PC-3 (cell line): ENCODE measurements at regions not wholly inside any gene's neighbourhood (a gene's known extent, or its start where the extent isn't known, plus 50 kb on each side); places are given as distances from the start of the nearest gene placed in this dataset.

Experiments
- ATAC-seq: fragments of 200-7000 bp; cut with Tn5 transposase; 2 replicates; pipeline ENCODE4 v1.9.1; 2020; ENCODE audit warnings: mild to moderate bottlenecking, moderate library complexity
- BruUV-seq: library from RNA; stranded (reverse); fragments of 400-500 nt; replicated peaks from 2 replicates; lab custom pipeline; 2021; lab: Mats Ljungman, UMichigan
- CTCF ChIA-PET: fragments of 300-600 bp; sonication (Branson Sonifier 250); formaldehyde crosslinking; loops from one replicate; lab custom pipeline; 2022; ENCODE audit warnings: antibody characterized with exemption; lab: Charles Lee
- POLR2A ChIA-PET: fragments of 300-600 bp; sonication (Branson Sonifier 250); formaldehyde crosslinking; loops from one replicate; lab custom pipeline; 2022; ENCODE audit warnings: antibody characterized with exemption; ENCODE audit not compliant: unreplicated experiment; lab: Charles Lee
- DNase-seq: peaks from one replicate; pipeline ENCODE4 v3.0.0-alpha.2; 2015
- H2AFZ ChIP-seq: fragments of 300-600 bp; sonication (generic); 2 replicates; pipeline ENCODE4 v1.6.0; 2016; ENCODE audit warnings: antibody characterized with exemption, low read length
- H3F3A ChIP-seq: fragments of 300-600 bp; sonication (generic); one replicate; pipeline ENCODE4 v1.6.0; 2017; ENCODE audit warnings: antibody characterized with exemption, low read length, control low read depth, mild to moderate bottlenecking; ENCODE audit not compliant: unreplicated experiment
- H3K27ac ChIP-seq: fragments of 300-600 bp; sonication (generic); 2 replicates; pipeline ENCODE4 v1.5.1; 2016; ENCODE audit warnings: mild to moderate bottlenecking, low read length
- H3K27me3 ChIP-seq: fragments of 300-600 bp; sonication (generic); 2 replicates; pipeline ENCODE4 v1.6.1; 2016; ENCODE audit warnings: low read length, mixed read lengths
- H3K36me3 ChIP-seq: fragments of 300-600 bp; sonication (generic); 2 replicates; pipeline ENCODE4 v1.6.1; 2016; ENCODE audit warnings: low read depth, mixed run types, low read length, mixed read lengths
- H3K4me1 ChIP-seq: fragments of 300-600 bp; sonication (generic); 2 replicates; pipeline ENCODE4 v1.5.1; 2016; ENCODE audit warnings: low read length; ENCODE audit not compliant: insufficient read depth
- H3K4me2 ChIP-seq: fragments of 300-600 bp; sonication (generic); 2 replicates; pipeline ENCODE4 v1.6.0; 2016; ENCODE audit warnings: low read length
- H3K4me3 ChIP-seq: fragments of 300-600 bp; sonication (generic); 2 replicates; pipeline ENCODE4 v1.5.1; 2016; ENCODE audit warnings: mild to moderate bottlenecking, low read length, mixed read lengths
- H3K79me2 ChIP-seq: fragments of 300-600 bp; sonication (generic); 2 replicates; pipeline ENCODE4 v1.6.1; 2017; ENCODE audit warnings: low read length, mixed read lengths
- H3K9ac ChIP-seq: fragments of 300-600 bp; sonication (generic); 2 replicates; pipeline ENCODE4 v1.6.0; 2016; ENCODE audit warnings: mild to moderate bottlenecking, low read length
- H3K9me2 ChIP-seq: fragments of 300-600 bp; sonication (generic); replicated peaks from 2 replicates; pipeline ENCODE4 v1.6.1; 2016; ENCODE audit warnings: mixed run types, low read length, mixed read lengths
- H3K9me3 ChIP-seq: fragments of 300-600 bp; sonication (generic); 2 replicates; pipeline ENCODE4 v1.6.1; 2016; ENCODE audit warnings: low read length, mixed read lengths
- H4K20me1 ChIP-seq: fragments of 300-600 bp; sonication (generic); 2 replicates; pipeline ENCODE4 v1.6.1; 2016; ENCODE audit warnings: low read length, mixed read lengths
- EZH2 ChIP-seq: fragments of 300-600 bp; sonication (generic); IDR thresholded peaks from one replicate; pipeline ENCODE4 v1.6.1; 2017; ENCODE audit warnings: antibody characterized with exemption, mild to moderate bottlenecking, low read length; ENCODE audit not compliant: unreplicated experiment
- EZH2phosphoT487 ChIP-seq: fragments of 300-600 bp; sonication (generic); IDR thresholded peaks from 2 replicates; pipeline ENCODE4 v1.6.1; 2018; ENCODE audit warnings: mild to moderate bottlenecking, antibody characterized with exemption, low read length, borderline replicate concordance
- intact Hi-C: fragments of 100-400 bp; cut with micrococcal nuclease; formaldehyde crosslinking; loops from 2 replicates; pipeline ENCODE4 v1.9.0; 2023
- TF ChIP-seq, protein P1 (sequence below): fragments of 300-600 bp; sonication (generic); conservative IDR thresholded peaks from 2 replicates; pipeline ENCODE4 v1.5.1; 2017; ENCODE audit warnings: antibody characterized with exemption, low read depth, mild to moderate bottlenecking, low read length

DNA sequence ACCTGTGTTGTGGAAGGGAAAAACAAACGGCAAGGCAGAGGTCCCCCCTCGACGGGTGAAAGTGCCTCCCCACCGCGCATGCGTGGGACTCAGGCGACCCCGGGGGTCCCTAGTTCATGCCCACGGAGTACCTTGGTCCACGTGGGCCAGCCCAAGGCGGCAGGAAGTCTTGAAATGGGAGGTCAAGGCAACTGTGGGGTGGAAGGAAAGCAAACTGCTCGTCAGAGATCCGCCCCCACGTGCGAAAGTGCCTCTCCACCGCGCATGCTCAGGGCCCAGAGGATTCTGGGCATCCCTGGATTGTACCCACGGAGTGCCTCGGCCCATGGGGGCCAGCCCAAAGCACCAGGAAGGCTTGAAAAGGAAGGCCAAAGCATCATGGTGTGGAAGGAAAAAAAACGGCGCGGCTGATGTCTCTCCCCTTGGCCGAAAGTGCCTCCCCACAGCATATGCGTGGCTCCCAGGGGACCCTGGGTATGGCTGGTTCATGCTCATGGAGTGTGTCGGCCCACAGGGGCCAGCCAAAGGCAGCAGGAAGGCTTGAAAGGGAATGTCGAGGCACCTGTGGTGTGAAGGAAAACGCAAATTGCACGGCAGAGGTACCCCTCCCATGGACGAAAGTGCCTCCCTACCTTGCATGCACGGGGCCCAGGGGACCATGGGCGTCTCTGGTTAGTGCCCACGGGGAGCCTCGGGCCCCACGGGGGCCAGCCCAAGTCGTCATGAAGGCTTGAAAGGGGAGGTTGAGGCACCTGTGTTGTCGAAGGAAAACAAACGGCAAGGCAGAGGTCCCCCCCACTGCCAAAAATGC is 369.7 kb downstream of the ALG10 start:
- Histone ChIP-seq H4K20me1 (no peaks in the 10 kb centered on the region), H3K4me1 (no peaks in the 10 kb centered on the region), H3K4me2 (no peak overlapping the region), H3K9me3 (no peaks in the 10 kb centered on the region), H3F3A (no peaks in the 10 kb centered on the region), H3K9ac (no peak overlapping the region), H3K36me3 (no peaks in the 10 kb centered on the region), H3K4me3 (no peak overlapping the region), H3K27ac (no peak overlapping the region), H2AFZ (no peak overlapping the region), H3K79me2 (no peaks in the 10 kb centered on the region), H3K9me2 (no peaks in the 10 kb centered on the region), H3K27me3 (peaks cover 88% of the 10 kb centered on the region)
- ChIA-PET POLR2A (no interaction called here), CTCF (no interaction called here)
- intact Hi-C loops, result no loop called here
- no TSS peak for BruUV-seq
- ATAC-seq (no peak), DNase-seq (no peak)
- TF ChIP-seq, protein P1, sequence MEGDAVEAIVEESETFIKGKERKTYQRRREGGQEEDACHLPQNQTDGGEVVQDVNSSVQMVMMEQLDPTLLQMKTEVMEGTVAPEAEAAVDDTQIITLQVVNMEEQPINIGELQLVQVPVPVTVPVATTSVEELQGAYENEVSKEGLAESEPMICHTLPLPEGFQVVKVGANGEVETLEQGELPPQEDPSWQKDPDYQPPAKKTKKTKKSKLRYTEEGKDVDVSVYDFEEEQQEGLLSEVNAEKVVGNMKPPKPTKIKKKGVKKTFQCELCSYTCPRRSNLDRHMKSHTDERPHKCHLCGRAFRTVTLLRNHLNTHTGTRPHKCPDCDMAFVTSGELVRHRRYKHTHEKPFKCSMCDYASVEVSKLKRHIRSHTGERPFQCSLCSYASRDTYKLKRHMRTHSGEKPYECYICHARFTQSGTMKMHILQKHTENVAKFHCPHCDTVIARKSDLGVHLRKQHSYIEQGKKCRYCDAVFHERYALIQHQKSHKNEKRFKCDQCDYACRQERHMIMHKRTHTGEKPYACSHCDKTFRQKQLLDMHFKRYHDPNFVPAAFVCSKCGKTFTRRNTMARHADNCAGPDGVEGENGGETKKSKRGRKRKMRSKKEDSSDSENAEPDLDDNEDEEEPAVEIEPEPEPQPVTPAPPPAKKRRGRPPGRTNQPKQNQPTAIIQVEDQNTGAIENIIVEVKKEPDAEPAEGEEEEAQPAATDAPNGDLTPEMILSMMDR, result no peak
- TF ChIP-seq EZH2phosphoT487 (no peak), EZH2 (no peak)

DNA sequence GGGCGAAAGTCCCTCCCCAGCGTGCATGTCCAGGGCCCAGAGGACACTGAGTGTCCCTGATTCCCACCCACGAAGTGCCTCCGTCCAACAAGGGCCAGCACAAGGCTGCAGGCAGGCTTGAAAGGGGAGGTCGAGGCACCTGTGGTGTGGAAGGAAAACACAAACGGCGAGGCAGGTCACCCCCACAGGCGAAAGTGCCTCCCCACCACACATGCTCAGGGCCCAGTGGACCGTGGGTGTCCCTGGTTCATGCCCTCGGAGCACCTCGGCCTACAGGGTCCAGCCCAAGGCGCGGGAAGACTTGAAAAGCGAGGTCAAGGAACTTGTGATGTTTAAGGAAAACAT is 370.4 kb downstream of the ALG10 start:
- intact Hi-C loops, result no loop called here
- BruUV-seq, result no TSS peak
- DNase-seq (no peak), ATAC-seq (no peak)
- Histone ChIP-seq H3K27me3 (peaks cover 88% of the 10 kb centered on the region), H3K9me2 (no peaks in the 10 kb centered on the region), H3K4me2 (no peak overlapping the region), H3K27ac (no peak overlapping the region), H3F3A (no peaks in the 10 kb centered on the region), H4K20me1 (no peaks in the 10 kb centered on the region), H3K36me3 (no peaks in the 10 kb centered on the region), H3K9me3 (no peaks in the 10 kb centered on the region), H3K4me1 (no peaks in the 10 kb centered on the region), H3K79me2 (no peaks in the 10 kb centered on the region), H3K9ac (no peak overlapping the region), H3K4me3 (no peak overlapping the region), H2AFZ (no peak overlapping the region)
- ChIA-PET POLR2A (no interaction called here), CTCF (no interaction called here)
- TF ChIP-seq EZH2, result no peak
- TF ChIP-seq, protein P1, result no peak
- no peak for TF ChIP-seq EZH2phosphoT487

DNA sequence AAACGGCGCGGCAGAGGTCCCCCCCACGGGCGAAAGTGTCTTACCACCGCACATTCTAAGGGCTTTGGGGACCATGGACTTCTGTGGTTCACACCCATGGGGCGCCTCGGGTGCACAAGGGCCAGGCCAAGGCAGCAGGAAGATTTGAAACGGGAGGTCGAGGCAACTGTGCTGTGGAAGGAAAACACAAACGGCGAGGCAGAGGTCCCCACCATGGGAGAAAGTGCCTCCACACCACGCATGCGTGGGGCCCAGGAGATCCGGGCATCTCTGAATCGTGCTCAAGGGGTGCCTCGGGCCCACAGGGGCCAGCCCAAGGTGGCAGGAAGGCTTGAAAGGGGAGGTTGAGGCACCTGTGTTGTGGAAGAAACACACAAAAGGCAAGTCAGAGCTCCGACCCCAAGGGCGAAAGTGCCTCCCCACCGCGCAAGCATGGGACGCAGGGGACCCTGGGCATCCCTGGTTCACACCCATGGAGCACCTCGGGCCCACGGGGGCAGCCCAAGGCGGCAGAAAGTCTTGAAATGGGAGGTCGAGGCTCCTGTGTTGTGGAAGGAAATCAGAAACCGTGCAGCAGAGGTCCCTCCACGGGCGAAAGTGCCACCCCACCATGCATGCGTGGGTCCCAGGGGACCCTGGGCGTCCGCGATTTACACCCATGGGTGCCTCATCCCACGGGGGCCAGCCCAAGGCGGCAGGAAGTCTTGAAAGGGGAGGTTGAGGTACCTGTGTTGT is 371.0 kb downstream of the ALG10 start:
- Histone ChIP-seq H3K4me3 (no peak overlapping the region), H3F3A (no peaks in the 10 kb centered on the region), H3K79me2 (no peaks in the 10 kb centered on the region), H3K4me1 (no peaks in the 10 kb centered on the region), H3K9me3 (no peaks in the 10 kb centered on the region), H3K27ac (no peak overlapping the region), H3K9ac (no peak overlapping the region), H3K27me3 (peaks cover 88% of the 10 kb centered on the region), H3K4me2 (no peak overlapping the region), H2AFZ (no peak overlapping the region), H4K20me1 (no peaks in the 10 kb centered on the region), H3K36me3 (no peaks in the 10 kb centered on the region), H3K9me2 (no peaks in the 10 kb centered on the region)
- TF ChIP-seq, protein P1, result no peak
- TF ChIP-seq EZH2phosphoT487, result no peak
- TF ChIP-seq EZH2, result no peak
- DNase-seq (no peak), ATAC-seq (no peak)
- no TSS peak for BruUV-seq
- POLR2A ChIA-PET, result no interaction called here
- intact Hi-C loops, result no loop called here
- CTCF ChIA-PET, result no interaction called here
